Skin of body (tissue), 1 donor: ENCODE measurements at regions not wholly inside any gene's neighbourhood (a gene's known extent, or its start where the extent isn't known, plus 50 kb on each side); places are given as distances from the start of the nearest gene placed in this dataset.
"Not testable (repeated sequence)": the region's sequence is repeated elsewhere in the genome, so short reads cannot be mapped to it uniquely, and the experiment has no call there.

Experiments
- DNase-seq: peaks from one replicate; lab custom pipeline; 2025; lab: John Stamatoyannopoulos, UW

GRCh38 chr3:148460686-148461085, 237.0 kb upstream of the AGTR1 start:
- no peak for DNase-seq

- peak; percentile 62 for DNase-seq
Measured at GRCh38 chr3:148464246-148464645, 233.5 kb upstream of the AGTR1 start.

GRCh38 chr3:148466143-148466542, 231.6 kb upstream of the AGTR1 start:
- DNase-seq: no peak

GRCh38 chr3:148466980-148467740, 230.5 kb upstream of the AGTR1 start:
- peak; percentile 47 for DNase-seq

- no peak for DNase-seq
Measured at GRCh38 chr3:148477375-148477774, 220.3 kb upstream of the AGTR1 start.

GRCh38 chr3:148493631-148494030, 204.1 kb upstream of the AGTR1 start:
- DNase-seq: no peak

GRCh38 chr3:148494451-148494850, 203.3 kb upstream of the AGTR1 start:
- DNase-seq: no peak

- no peak for DNase-seq
Measured at GRCh38 chr3:148500881-148501280, 196.8 kb upstream of the AGTR1 start.

- peak; percentile 73 for DNase-seq
Measured at GRCh38 chr3:148510116-148510515, 187.6 kb upstream of the AGTR1 start.

- no peak for DNase-seq
Measured at GRCh38 chr3:148510561-148510960, 187.1 kb upstream of the AGTR1 start.

GRCh38 chr3:148512648-148513047, 185.1 kb upstream of the AGTR1 start:
- no peak for DNase-seq

- peak; percentile 37 for DNase-seq
Measured at GRCh38 chr3:148513096-148513543, 184.6 kb upstream of the AGTR1 start.

GRCh38 chr3:148518520-148518919, 179.2 kb upstream of the AGTR1 start:
- DNase-seq: no peak

- not testable (repeated sequence) for DNase-seq
Measured at GRCh38 chr3:148525621-148526020, 172.1 kb upstream of the AGTR1 start.

- DNase-seq: no peak
Measured at GRCh38 chr3:148528024-148528423, 169.7 kb upstream of the AGTR1 start.

GRCh38 chr3:148531836-148532235, 165.9 kb upstream of the AGTR1 start:
- no peak for DNase-seq

GRCh38 chr3:148532326-148532725, 165.4 kb upstream of the AGTR1 start:
- no peak for DNase-seq

- DNase-seq: no peak
Measured at GRCh38 chr3:148532774-148533173, 164.9 kb upstream of the AGTR1 start.

- DNase-seq: peak; percentile 36
Measured at GRCh38 chr3:148534089-148534988, 163.4 kb upstream of the AGTR1 start.

- DNase-seq: peak; percentile 64
Measured at GRCh38 chr3:148535001-148535400, 162.7 kb upstream of the AGTR1 start.

GRCh38 chr3:148540266-148540665, 157.4 kb upstream of the AGTR1 start:
- no peak for DNase-seq

GRCh38 chr3:148540851-148541250, 156.9 kb upstream of the AGTR1 start:
- no peak for DNase-seq
